Hippocampal formation (tissue), 2 donors: ENCODE measurements at regions not wholly inside any gene's neighbourhood (a gene's known extent, or its start where the extent isn't known, plus 50 kb on each side); places are given as distances from the start of the nearest gene placed in this dataset.
"Not testable (repeated sequence)": the region's sequence is repeated elsewhere in the genome, so short reads cannot be mapped to it uniquely, and the experiment has no call there.

Source experiments
- DNase-seq, 2 donors: peaks; one replicate each; lab custom pipeline; 2025; lab: John Stamatoyannopoulos, UW

DNA sequence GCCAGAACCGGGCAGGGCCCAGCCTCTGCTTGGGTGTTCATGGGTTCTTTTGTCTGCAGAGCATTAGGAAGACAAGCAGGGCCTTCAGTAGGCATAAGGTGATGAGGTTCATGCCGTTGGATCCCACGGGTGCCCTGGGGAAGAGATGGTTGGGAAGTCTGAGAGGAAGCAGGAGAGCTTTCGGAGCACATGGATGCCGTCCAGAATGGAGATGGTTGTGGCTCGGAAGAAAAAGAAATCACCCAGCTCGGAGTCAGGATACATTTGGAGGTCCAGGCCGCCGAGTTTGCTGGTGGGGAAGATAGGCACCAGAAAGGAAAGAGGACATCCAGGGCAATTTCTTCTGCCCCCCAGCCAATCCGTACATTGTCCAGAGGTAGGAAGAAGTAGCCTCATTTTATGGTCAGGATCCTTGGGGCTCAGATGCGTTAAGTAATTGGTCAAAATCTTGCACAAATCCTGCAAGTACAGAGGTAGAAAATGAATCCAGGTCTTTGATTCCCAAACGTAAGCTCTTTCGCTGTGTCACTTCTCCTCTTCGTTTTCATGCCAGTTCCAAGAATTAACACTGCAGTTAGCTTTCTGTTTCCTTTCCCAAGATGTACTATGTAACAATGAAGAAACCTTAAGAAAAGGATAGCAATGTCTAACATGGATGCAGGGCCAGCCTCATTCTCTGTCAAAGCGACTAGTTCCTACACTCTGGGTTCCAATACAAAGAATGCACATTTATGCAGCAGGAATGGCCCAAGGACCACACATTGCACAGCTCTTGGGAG lies 147.8 kb upstream of the KLF6 start:
- DNase-seq, result no peak

- no peak for DNase-seq
Observed at GRCh38 chr10:3931901-3932300, 146.9 kb upstream of the KLF6 start.

- no peak for DNase-seq
Observed at GRCh38 chr10:3931224-3931623, 146.2 kb upstream of the KLF6 start.

GRCh38 chr10:3928569-3928968 lies 143.6 kb upstream of the KLF6 start:
- no peak for DNase-seq

DNA sequence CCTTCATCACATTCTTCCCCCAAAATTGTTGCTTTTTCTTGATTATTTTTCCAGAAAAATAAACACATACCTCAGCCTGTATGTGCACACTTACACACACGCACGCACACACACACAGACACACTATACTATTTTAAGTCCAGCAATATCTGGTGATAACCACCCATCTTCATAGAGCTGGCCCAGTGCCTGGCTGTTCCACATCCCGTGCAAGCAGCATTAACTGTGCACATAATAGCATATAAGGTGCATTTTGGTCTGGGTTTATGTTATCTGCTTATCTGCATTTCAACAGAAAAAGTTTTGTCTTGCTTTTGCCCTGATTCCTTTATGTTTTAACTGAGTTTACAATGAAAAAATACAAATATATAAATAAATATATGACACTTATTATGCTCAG lies 143.1 kb upstream of the KLF6 start:
- DNase-seq, result no peak

DNA sequence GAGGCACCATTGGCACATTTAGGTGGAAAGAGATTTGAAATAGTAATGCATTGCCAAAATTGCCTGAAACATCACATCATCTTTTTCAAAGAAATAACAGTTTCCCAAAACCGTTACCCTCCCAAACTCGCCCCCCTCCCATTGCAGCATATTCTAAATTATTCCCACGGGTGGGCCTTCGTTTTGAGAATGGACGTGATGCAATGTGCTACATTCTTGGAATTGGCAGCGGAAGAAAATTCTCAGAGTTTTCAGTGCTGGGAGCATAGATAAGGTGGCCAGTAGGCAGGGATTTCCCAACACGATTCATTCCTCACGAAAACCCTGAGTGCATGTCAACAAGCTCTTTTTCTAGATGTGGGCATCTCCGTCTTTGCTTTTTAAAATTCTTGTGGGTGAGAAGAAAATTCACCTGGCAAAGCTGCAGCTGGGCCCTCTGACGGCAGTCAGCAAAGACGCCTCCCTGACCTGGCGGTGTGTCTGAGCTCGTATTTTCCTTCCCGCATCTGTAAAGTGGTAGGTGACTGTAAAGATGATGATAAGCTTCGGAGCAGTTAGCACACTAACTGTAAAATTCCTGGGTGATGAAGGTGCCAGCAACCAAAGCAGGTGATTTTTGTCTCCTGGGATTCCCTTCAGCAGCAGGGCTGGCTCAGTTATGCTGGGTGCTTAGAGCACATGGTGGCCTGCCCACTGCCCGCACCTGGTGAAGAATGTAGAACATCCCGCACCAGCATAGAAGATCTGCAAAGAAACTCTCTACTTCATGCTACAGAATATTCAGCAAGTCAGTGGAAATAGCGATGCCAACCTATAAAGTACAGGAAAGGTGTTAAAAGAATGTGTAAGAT lies 141.9 kb upstream of the KLF6 start:
- DNase-seq, result no peak

DNA sequence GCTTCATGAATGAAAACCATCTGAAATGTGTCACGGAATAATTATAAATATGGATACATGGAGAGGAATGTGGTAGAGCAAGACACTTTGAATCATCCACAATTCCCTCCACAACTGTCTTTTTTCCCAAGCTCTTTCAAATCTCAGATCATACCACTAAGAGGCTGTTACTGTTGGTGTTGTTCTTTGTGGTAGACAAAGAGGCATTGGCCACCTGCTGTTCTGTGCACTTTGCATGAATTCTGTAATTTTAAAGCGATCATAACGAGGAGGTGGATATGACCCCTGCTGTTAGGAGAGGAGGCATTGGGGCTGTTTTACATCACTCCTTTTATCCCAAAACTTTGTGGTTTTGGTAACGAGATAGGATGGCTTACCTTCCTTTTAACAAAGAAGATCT lies 141.2 kb upstream of the KLF6 start:
- no peak for DNase-seq

GRCh38 chr10:3925184-3925583 lies 140.2 kb upstream of the KLF6 start:
- DNase-seq, result no peak

DNA sequence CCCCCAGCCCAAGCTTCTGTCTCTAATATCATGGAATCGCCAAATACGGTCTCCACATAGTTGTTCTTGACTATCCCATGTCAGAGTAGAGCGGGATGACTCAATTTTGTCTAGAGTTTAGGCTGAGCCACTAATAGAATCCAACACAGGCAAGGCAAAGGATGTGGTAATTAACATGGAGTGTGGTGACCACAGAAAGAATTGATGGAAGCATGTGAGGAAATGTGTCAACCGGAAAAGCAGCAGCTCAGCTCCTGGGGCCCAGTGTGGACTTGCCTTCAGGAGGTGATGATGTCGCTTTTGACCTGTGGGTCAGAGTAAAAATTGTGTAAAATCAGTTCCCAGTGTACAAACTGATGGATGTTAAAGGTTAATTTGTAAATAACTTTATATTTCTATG lies 139.3 kb upstream of the KLF6 start:
- DNase-seq, result no peak

DNA sequence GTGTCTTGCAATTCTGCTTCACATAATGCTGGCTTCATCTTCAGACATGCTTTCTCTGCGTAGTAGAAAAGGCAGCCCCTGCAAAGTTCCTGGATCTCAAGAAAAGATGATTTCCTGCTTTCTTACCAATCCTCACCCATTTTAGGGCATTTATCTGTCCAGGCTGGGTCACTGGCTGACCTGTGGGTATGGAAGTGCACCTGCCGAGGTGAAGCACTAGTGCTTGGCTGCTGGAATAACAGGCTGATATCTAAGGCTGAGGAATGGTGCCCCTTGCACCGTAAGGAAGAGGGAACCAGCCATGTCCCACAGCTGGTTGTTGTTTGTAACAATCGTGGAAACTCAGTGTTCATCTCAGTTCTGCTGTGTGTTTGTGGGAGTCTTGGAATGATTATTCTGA lies 138.0 kb upstream of the KLF6 start:
- no peak for DNase-seq

GRCh38 chr10:3919709-3920308 lies 134.8 kb upstream of the KLF6 start:
- DNase-seq, result no peak

DNA sequence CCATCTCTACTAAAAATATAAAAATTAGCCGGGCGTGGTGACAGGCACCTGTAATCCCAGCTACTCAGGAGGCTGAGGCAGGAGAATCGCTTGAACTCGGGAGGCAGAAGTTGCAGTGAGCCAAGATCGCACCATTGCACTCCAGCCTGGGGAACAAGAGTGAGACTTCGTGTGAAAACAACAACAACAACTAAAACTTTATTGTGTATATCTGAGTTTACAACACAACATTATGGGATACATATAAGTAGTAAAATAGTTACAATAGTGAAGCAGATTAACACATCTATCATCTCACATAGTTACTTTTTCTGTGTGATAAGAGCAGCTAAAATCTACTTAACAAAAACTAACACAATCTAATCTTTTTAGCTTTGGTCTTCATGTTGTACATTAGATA lies 132.4 kb upstream of the KLF6 start:
- not testable (repeated sequence) for DNase-seq

GRCh38 chr10:3914733-3915132 lies 129.7 kb upstream of the KLF6 start:
- DNase-seq, result no peak

GRCh38 chr10:3911713-3912442 lies 126.9 kb upstream of the KLF6 start:
- no peak for DNase-seq

DNA sequence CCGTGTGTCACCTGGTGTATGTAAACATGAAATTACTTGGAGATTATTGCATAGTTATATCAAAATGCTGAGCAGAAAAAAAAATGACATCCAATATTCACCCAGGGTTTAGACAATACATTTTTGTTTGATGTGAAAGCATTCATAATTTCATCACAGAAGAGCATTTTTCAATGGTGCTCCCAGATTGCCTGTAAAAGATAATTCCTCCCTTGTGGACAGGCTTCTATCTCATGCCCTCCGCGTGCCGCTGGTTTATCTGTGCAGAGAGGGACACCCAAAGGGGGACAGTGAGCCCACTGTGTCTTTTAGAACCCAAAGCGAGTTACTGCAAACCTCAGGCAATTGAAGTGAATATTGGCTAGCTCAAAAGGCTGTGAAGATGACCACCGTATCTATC lies 126.2 kb upstream of the KLF6 start:
- no peak for DNase-seq

- no peak for DNase-seq
Observed at GRCh38 chr10:3909339-3909738, 124.3 kb upstream of the KLF6 start.

- DNase-seq, result no peak
Observed at GRCh38 chr10:3908183-3908582, 123.2 kb upstream of the KLF6 start.

DNA sequence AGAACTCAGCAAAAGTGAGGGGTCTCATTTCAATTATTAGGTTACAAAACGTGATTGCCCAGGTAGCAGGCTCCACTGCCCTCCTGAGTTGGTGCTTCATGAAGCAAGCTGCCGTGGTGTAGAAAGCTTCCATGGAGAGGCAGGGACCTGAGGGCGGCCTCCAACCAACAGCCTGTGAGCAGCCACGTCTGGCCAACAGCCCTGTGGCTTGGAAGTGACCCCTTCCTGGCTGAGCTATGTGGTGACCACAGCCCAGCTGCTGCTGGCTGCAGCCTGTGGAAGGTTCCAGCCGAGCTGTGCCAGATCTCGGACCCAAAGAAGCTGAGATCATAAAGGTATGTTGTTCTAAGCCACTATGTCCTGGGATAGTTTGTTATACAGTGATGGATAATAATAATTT lies 122.5 kb upstream of the KLF6 start:
- no peak for DNase-seq

GRCh38 chr10:3906511-3907111 lies 121.6 kb upstream of the KLF6 start:
- no peak for DNase-seq

GRCh38 chr10:3904419-3904960 lies 119.5 kb upstream of the KLF6 start:
- no peak for DNase-seq

- DNase-seq, result no peak
Observed at GRCh38 chr10:3902809-3903410, 117.9 kb upstream of the KLF6 start.
